Ovary (tissue), 1 donor: ENCODE measurements at regions not wholly inside any gene's neighbourhood (a gene's known extent, or its start where the extent isn't known, plus 50 kb on each side); places are given as distances from the start of the nearest gene placed in this dataset.

Experiments used
- EP300 ChIP-seq: sonication (generic); formaldehyde crosslinking; IDR thresholded peaks from one replicate; pipeline ENCODE4 v1.6.1; 2017; ENCODE audit warnings: antibody characterized with exemption
- POLR2A ChIP-seq: fragments of 450-650 bp; IDR thresholded peaks from one replicate; pipeline ENCODE4 v1.6.1; 2017; ENCODE audit warnings: antibody characterized with exemption, mild to moderate bottlenecking, moderate library complexity

DNA sequence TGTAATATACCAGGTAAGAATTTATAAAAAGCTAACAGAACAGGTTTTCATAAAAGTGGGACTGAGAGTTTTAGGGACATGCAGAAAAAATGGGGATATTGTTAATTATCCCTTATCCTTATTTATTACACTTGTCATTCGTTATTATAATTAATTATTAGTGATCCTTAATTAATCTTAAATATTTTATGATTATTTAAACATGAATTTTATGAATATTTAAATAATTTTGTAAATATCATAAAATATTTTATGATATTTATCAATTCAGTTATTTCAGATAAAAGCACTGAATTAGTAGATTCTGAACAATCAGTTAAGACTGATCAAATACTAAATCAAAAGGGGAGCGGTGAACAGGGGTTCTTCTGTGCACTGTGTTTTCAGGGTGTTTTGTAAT lies 300.1 kb downstream of the PAX1 start:
- TF ChIP-seq EP300, result no peak
- TF ChIP-seq POLR2A, result no peak
